Activated CD4-positive, alpha-beta memory T cell treated with anti-CD3 and anti-CD28 coated beads, Interleukin-2, amount 10 ng/mL, durations not matched to agents 7 days and 5 days (primary cell): ENCODE measurements at regions not wholly inside any gene's neighbourhood (a gene's known extent, or its start where the extent isn't known, plus 50 kb on each side); places are given as distances from the start of the nearest gene placed in this dataset.
"Not testable (repeated sequence)": the region's sequence is repeated elsewhere in the genome, so short reads cannot be mapped to it uniquely, and the experiment has no call there.

ENCODE experiments used
- CTCF ChIA-PET: fragments of 350-600 bp; sonication (Branson Sonifier 250); formaldehyde crosslinking; loops from one replicate; lab custom pipeline; 2021; ENCODE audit warnings: antibody characterized with exemption, inconsistent platforms; lab: Charles Lee
- POLR2A ChIA-PET: fragments of 350-600 bp; sonication (Branson Sonifier 250); formaldehyde crosslinking; loops from one replicate; lab custom pipeline; 2021; ENCODE audit warnings: antibody characterized with exemption; lab: Charles Lee
- DNase-seq: peaks from one replicate; pipeline ENCODE4 v3.0.0-alpha.2; 2020
- H3K27ac Mint-ChIP-seq: one replicate; pipeline ENCODE4 v1.8.0; 2021; ENCODE audit warnings: mild to moderate bottlenecking, mixed read lengths
- H3K27me3 Mint-ChIP-seq: one replicate; pipeline ENCODE4 v1.8.0; 2021; ENCODE audit warnings: mixed read lengths
- H3K36me3 Mint-ChIP-seq: one replicate; pipeline ENCODE4 v1.8.0; 2021; ENCODE audit warnings: low read depth, mixed read lengths
- H3K4me1 Mint-ChIP-seq: one replicate; pipeline ENCODE4 v1.8.0; 2021; ENCODE audit warnings: mixed read lengths
- H3K4me3 Mint-ChIP-seq: one replicate; pipeline ENCODE4 v1.8.0; 2021; ENCODE audit warnings: mild to moderate bottlenecking, mixed read lengths
- H3K9me3 Mint-ChIP-seq: one replicate; pipeline ENCODE4 v1.8.0; 2021; ENCODE audit warnings: mixed read lengths

GRCh38 chr16:62280506-62280905, 244.3 kb upstream of the CDH8 start:
- H3K36me3 Mint-ChIP-seq, result no peaks in the 10 kb centered on the region
- DNase-seq, result no peak
- H3K9me3 Mint-ChIP-seq, result peaks cover 11% of the 10 kb centered on the region
- H3K27me3 Mint-ChIP-seq, result no peaks in the 10 kb centered on the region
- CTCF ChIA-PET, result no interaction called here
- H3K4me1 Mint-ChIP-seq, result no peaks in the 10 kb centered on the region
- no peak overlapping the region for H3K27ac Mint-ChIP-seq
- POLR2A ChIA-PET, result no interaction called here
- no peak overlapping the region for H3K4me3 Mint-ChIP-seq

DNA sequence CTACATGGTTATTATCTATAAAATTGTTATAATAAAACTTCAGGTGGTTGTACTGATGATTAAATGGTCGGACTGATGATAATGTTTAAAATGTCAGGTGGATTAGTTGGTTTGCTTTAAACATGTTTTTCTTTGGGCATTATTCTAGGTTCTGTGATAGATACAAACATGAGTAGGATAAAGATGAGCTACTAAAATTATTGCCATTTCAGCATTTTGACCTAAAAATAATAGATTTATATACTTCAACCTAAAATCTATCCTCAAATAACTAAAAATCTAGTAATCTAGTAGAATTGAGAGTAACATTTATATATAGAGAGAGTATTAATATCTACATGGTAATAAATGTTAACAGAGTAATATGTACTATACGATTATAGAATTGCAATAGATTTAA, 241.7 kb upstream of the CDH8 start:
- no peaks in the 10 kb centered on the region for H3K27me3 Mint-ChIP-seq
- CTCF ChIA-PET, result no interaction called here
- H3K27ac Mint-ChIP-seq, result no peak overlapping the region
- no peak overlapping the region for H3K4me3 Mint-ChIP-seq
- H3K4me1 Mint-ChIP-seq, result no peaks in the 10 kb centered on the region
- POLR2A ChIA-PET, result no interaction called here
- H3K36me3 Mint-ChIP-seq, result no peaks in the 10 kb centered on the region
- peaks cover 14% of the 10 kb centered on the region for H3K9me3 Mint-ChIP-seq
- no peak for DNase-seq

GRCh38 chr16:62276637-62277036, 240.4 kb upstream of the CDH8 start:
- no peak for DNase-seq
- H3K4me1 Mint-ChIP-seq, result no peaks in the 10 kb centered on the region
- CTCF ChIA-PET, result no interaction called here

DNA sequence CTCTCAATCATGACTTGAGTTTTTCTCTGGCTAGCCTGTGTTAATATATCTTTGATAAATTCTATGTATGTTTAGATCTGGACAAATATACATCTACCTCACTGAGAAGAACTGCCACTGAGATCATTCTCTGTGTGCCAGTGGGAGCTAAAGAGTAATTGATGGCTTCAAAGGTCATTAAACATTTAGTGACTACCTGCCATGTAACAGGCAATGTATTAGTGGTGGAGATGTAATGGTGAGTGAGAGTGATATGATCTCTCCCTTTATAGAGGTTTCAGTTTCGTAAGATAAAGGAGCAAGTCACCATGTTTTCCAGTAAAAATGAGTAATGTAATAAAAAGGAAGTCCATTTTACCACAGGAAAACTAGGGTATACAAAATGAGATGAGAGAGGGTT, 235.8 kb upstream of the CDH8 start:
- Mint-ChIP-seq H3K4me1 (no peaks in the 10 kb centered on the region), H3K36me3 (no peaks in the 10 kb centered on the region), H3K27me3 (no peaks in the 10 kb centered on the region), H3K9me3 (peaks cover 14% of the 10 kb centered on the region), H3K27ac (no peak overlapping the region), H3K4me3 (no peak overlapping the region)
- POLR2A ChIA-PET, result no interaction called here
- CTCF ChIA-PET, result no interaction called here
- no peak for DNase-seq

More at GRCh38 chr16:62276637-62277036, 240.4 kb upstream of the CDH8 start:
- peaks cover 11% of the 10 kb centered on the region for H3K9me3 Mint-ChIP-seq
- no peak overlapping the region for H3K4me3 Mint-ChIP-seq
- H3K36me3 Mint-ChIP-seq, result no peaks in the 10 kb centered on the region
- no peak overlapping the region for H3K27ac Mint-ChIP-seq
- POLR2A ChIA-PET, result no interaction called here
- H3K27me3 Mint-ChIP-seq, result no peaks in the 10 kb centered on the region

DNA sequence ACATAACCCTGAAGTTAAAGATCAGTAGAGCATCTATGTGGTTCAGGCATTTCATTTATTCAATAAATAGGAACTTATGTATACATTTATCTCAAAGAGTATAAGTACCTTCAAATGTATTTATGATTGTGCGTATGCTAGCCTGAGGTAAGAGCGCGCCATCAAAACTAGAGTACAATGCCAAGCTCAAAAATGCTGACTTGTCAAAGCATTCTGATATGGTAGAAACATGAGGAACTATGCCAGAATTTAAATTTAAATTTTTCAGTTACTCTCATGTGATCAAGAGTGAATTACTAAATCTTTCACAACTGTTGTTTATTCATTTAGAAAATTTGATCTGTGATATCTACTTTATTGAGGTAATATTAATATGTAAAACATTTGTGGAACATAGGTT, 225.5 kb upstream of the CDH8 start:
- DNase-seq, result no peak
- Mint-ChIP-seq H3K36me3 (no peaks in the 10 kb centered on the region), H3K27ac (no peak overlapping the region), H3K27me3 (no peaks in the 10 kb centered on the region), H3K4me3 (no peak overlapping the region), H3K9me3 (peaks cover 23% of the 10 kb centered on the region), H3K4me1 (no peaks in the 10 kb centered on the region)
- ChIA-PET POLR2A (no interaction called here), CTCF (no interaction called here)

- H3K4me1 Mint-ChIP-seq, CTCF ChIA-PET, H3K4me3 Mint-ChIP-seq, H3K36me3 Mint-ChIP-seq, POLR2A ChIA-PET, DNase-seq, H3K27me3 Mint-ChIP-seq, H3K27ac Mint-ChIP-seq: not testable (repeated sequence)
- H3K9me3 Mint-ChIP-seq, result peaks cover 13% of the 10 kb centered on the region
Measured at GRCh38 chr16:62258931-62259435, 222.7 kb upstream of the CDH8 start.

DNA sequence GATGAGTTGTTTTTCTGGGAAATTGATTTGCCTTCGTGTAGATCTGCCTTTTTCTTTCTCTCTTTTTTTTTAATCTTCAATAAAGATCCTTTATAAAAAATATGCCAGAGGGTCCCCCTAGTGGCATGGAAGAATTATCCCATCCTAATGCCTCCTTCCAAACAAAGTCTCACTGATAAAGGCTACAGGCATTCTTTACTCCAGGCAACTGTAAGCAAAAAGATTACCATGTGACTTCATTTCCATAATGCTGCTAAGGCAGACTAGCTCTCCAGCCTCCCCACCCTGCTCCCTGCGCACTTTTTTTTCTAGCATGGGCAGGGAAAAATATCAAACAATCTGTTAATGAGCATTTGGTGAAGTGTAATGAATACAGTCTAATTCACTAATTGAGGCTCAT, 220.2 kb upstream of the CDH8 start:
- no peaks in the 10 kb centered on the region for H3K36me3 Mint-ChIP-seq
- H3K4me1 Mint-ChIP-seq, result no peaks in the 10 kb centered on the region
- no peaks in the 10 kb centered on the region for H3K27me3 Mint-ChIP-seq
- no peak overlapping the region for H3K4me3 Mint-ChIP-seq
- no peak overlapping the region for H3K27ac Mint-ChIP-seq
- no peak for DNase-seq
- POLR2A ChIA-PET, result no interaction called here
- H3K9me3 Mint-ChIP-seq, result peaks cover 10% of the 10 kb centered on the region
- CTCF ChIA-PET, result no interaction called here

- no peak for DNase-seq
- no peak overlapping the region for H3K27ac Mint-ChIP-seq
- H3K4me3 Mint-ChIP-seq, result no peak overlapping the region
- H3K27me3 Mint-ChIP-seq, result no peaks in the 10 kb centered on the region
- ChIA-PET POLR2A (no interaction called here), CTCF (no interaction called here)
- no peaks in the 10 kb centered on the region for H3K4me1 Mint-ChIP-seq
- no peaks in the 10 kb centered on the region for H3K36me3 Mint-ChIP-seq
- peaks cover 14% of the 10 kb centered on the region for H3K9me3 Mint-ChIP-seq
Measured at GRCh38 chr16:62254847-62255246, 218.6 kb upstream of the CDH8 start.

GRCh38 chr16:62254372-62254771, 218.1 kb upstream of the CDH8 start:
- ChIA-PET POLR2A (no interaction called here), CTCF (no interaction called here)
- Mint-ChIP-seq H3K36me3 (no peaks in the 10 kb centered on the region), H3K9me3 (peaks cover 13% of the 10 kb centered on the region), H3K4me1 (no peaks in the 10 kb centered on the region), H3K4me3 (no peak overlapping the region), H3K27ac (no peak overlapping the region), H3K27me3 (no peaks in the 10 kb centered on the region)
- DNase-seq, result no peak

DNA sequence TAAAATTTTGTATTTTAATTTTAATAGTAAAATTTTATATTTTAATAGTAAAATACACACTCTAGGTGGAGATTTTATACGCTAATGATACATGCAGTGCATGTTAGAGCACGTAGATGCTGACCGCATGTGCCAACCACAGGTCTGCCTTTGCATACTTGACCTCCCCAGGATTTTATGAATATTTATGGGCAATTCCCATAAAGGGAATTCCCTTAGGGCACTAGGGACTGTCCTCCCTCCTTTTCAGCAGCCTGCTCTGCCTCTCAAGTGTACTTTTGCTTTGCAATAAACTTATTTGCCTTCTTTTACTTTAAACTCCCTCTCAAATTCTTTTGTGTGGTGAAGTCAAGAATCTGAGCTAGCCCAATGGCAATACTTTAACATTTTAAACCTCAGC, 217.7 kb upstream of the CDH8 start:
- ChIA-PET CTCF (no interaction called here), POLR2A (no interaction called here)
- DNase-seq, result no peak
- H3K36me3 Mint-ChIP-seq, result no peaks in the 10 kb centered on the region
- H3K4me1 Mint-ChIP-seq, result no peaks in the 10 kb centered on the region
- H3K27ac Mint-ChIP-seq, result no peak overlapping the region
- H3K27me3 Mint-ChIP-seq, result no peaks in the 10 kb centered on the region
- H3K4me3 Mint-ChIP-seq, result no peak overlapping the region
- H3K9me3 Mint-ChIP-seq, result peaks cover 17% of the 10 kb centered on the region

GRCh38 chr16:62249069-62249468, 212.8 kb upstream of the CDH8 start:
- Mint-ChIP-seq H3K4me1 (no peaks in the 10 kb centered on the region), H3K36me3 (no peaks in the 10 kb centered on the region), H3K9me3 (peaks cover 22% of the 10 kb centered on the region), H3K27ac (no peak overlapping the region), H3K27me3 (no peaks in the 10 kb centered on the region), H3K4me3 (no peak overlapping the region)
- ChIA-PET POLR2A (no interaction called here), CTCF (no interaction called here)
- no peak for DNase-seq

GRCh38 chr16:62240722-62241121, 204.5 kb upstream of the CDH8 start:
- H3K27ac Mint-ChIP-seq, result no peak overlapping the region
- no peak for DNase-seq
- CTCF ChIA-PET, result no interaction called here
- no peaks in the 10 kb centered on the region for H3K36me3 Mint-ChIP-seq
- H3K9me3 Mint-ChIP-seq, result peaks cover 11% of the 10 kb centered on the region
- H3K27me3 Mint-ChIP-seq, result no peaks in the 10 kb centered on the region
- H3K4me3 Mint-ChIP-seq, result no peak overlapping the region
- H3K4me1 Mint-ChIP-seq, result no peaks in the 10 kb centered on the region
- POLR2A ChIA-PET, result no interaction called here

GRCh38 chr16:62225675-62226074, 189.4 kb upstream of the CDH8 start:
- Mint-ChIP-seq H3K9me3 (peaks cover 5% of the 10 kb centered on the region), H3K4me3 (no peak overlapping the region), H3K4me1 (no peaks in the 10 kb centered on the region), H3K36me3 (no peaks in the 10 kb centered on the region), H3K27me3 (no peaks in the 10 kb centered on the region), H3K27ac (no peak overlapping the region)
- CTCF ChIA-PET, result no interaction called here
- peak; percentile 25 for DNase-seq
- POLR2A ChIA-PET, result no interaction called here

DNA sequence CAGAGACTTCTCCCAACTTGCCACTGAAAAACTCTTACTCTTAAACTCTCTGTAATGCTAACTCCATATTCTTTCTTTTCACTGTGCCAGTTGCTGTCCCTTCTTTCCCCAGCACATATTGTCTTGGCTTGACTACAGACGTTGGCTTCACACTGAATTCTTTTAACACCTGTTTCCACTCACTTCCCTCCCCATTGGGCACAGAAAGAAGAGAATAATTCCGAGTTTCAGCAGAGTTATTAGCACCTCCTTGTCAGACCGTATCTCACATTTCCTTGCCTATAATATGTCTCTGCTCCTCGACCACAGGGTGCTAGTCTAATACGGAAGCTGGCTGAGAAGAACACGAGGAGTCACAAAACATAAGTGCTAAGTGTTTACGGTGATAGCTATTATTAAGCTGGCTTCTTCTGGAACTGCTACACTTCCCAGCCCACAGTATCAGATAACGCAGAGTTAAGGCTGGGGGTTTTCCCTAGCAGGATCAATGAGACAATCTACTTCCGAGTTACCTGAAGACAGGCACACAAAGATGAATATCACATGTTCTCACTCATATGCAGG, 188.5 kb upstream of the CDH8 start:
- H3K4me3 Mint-ChIP-seq, result no peak overlapping the region
- H3K9me3 Mint-ChIP-seq, result peaks cover 5% of the 10 kb centered on the region
- POLR2A ChIA-PET, result no interaction called here

More for the DNA sequence above, 188.5 kb upstream of the CDH8 start:
- no peak for DNase-seq
- no peaks in the 10 kb centered on the region for H3K36me3 Mint-ChIP-seq
- no peak overlapping the region for H3K27ac Mint-ChIP-seq
- H3K27me3 Mint-ChIP-seq, result no peaks in the 10 kb centered on the region
- CTCF ChIA-PET, result no interaction called here
- no peaks in the 10 kb centered on the region for H3K4me1 Mint-ChIP-seq
